ENCODE measurements at regions not wholly inside any gene's neighbourhood (a gene's known extent, or its start where the extent isn't known, plus 50 kb on each side); places are given as distances from the start of the nearest gene placed in this dataset.
"Not testable (repeated sequence)": the region's sequence is repeated elsewhere in the genome, so short reads cannot be mapped to it uniquely, and the experiment has no call there.

GRCh38 chr19:21668072-21668773 lies 99.2 kb downstream of the ZNF100 start:
- H3K9me3 ChIP-seq (ENCODE audit: control insufficient read depth in 1 of 2, low read length in 2 of 2); POLR2A ChIA-PET (ENCODE audit: partially characterized antibody); H3K36me3 Mint-ChIP-seq; H3K36me3 ChIP-seq (ENCODE audit: insufficient read depth, low read length); H3K27ac ChIP-seq (ENCODE audit: low read depth, low read length); H3K4me3 Mint-ChIP-seq; H3K27me3 ChIP-seq (ENCODE audit: insufficient read depth, low read length); DNase-seq; CTCF ChIA-PET (ENCODE audit: partially characterized antibody); intact Hi-C loops (cut with micrococcal nuclease); H3K4me1 Mint-ChIP-seq; H3K4me1 ChIP-seq (ENCODE audit: insufficient read depth, low read length); H3K27me3 Mint-ChIP-seq; H3K27ac Mint-ChIP-seq; H3K4me3 ChIP-seq (ENCODE audit: low read length in 2 of 2): not testable (repeated sequence)
- H3K9me3 Mint-ChIP-seq, result peaks cover 0 to 23% (median 11%) of the 10 kb centered on the region in 8 donors

GRCh38 chr19:21655540-21656126 lies 111.7 kb downstream of the ZNF100 start:
- Mint-ChIP-seq H3K27me3 (no peaks in the 10 kb centered on the region), H3K27ac (no peak overlapping the region), H3K36me3 (peaks cover 0 to 5% of the 10 kb centered on the region in 2 donors), H3K4me1 (no peaks in the 10 kb centered on the region), H3K9me3 (peaks cover 2 to 50% (median 32%) of the 10 kb centered on the region in 8 donors), H3K4me3 (no peak overlapping the region)
- ChIA-PET POLR2A (ENCODE audit: partially characterized antibody) (no interaction called here), CTCF (ENCODE audit: partially characterized antibody) (no interaction called here)
- Histone ChIP-seq H3K36me3 (ENCODE audit: insufficient read depth, low read length) (no peaks in the 10 kb centered on the region), H3K4me3 (ENCODE audit: low read length in 2 of 2) (no peak overlapping the region), H3K9me3 (ENCODE audit: control insufficient read depth in 1 of 2, low read length in 2 of 2) (peaks cover 0 to 11% of the 10 kb centered on the region in 2 donors), H3K27ac (ENCODE audit: low read depth, low read length) (no peak overlapping the region), H3K27me3 (ENCODE audit: insufficient read depth, low read length) (no peaks in the 10 kb centered on the region), H3K4me1 (ENCODE audit: insufficient read depth, low read length) (no peaks in the 10 kb centered on the region)
- intact Hi-C loops (cut with micrococcal nuclease), result no loop called here
- no peak for DNase-seq

GRCh38 chr19:21651478-21651877 lies 115.9 kb downstream of the ZNF100 start:
- peaks cover 0 to 11% of the 10 kb centered on the region in 2 donors for H3K9me3 ChIP-seq (ENCODE audit: control insufficient read depth in 1 of 2, low read length in 2 of 2)
- H3K4me1 Mint-ChIP-seq; H3K27ac ChIP-seq (ENCODE audit: low read depth, low read length); POLR2A ChIA-PET (ENCODE audit: partially characterized antibody); intact Hi-C loops (cut with micrococcal nuclease); H3K4me3 ChIP-seq (ENCODE audit: low read length in 2 of 2); H3K36me3 ChIP-seq (ENCODE audit: insufficient read depth, low read length); H3K4me1 ChIP-seq (ENCODE audit: insufficient read depth, low read length); H3K36me3 Mint-ChIP-seq; H3K27me3 ChIP-seq (ENCODE audit: insufficient read depth, low read length); H3K27ac Mint-ChIP-seq; H3K27me3 Mint-ChIP-seq; DNase-seq; H3K4me3 Mint-ChIP-seq; CTCF ChIA-PET (ENCODE audit: partially characterized antibody): not testable (repeated sequence)
- H3K9me3 Mint-ChIP-seq, result peaks cover 0 to 78% (median 42%) of the 10 kb centered on the region in 8 donors

- CTCF ChIA-PET (ENCODE audit: partially characterized antibody), result no interaction called here
- Histone ChIP-seq H3K4me1 (ENCODE audit: insufficient read depth, low read length) (no peaks in the 10 kb centered on the region), H3K36me3 (ENCODE audit: insufficient read depth, low read length) (no peaks in the 10 kb centered on the region), H3K27me3 (ENCODE audit: insufficient read depth, low read length) (no peaks in the 10 kb centered on the region), H3K27ac (ENCODE audit: low read depth, low read length) (no peak overlapping the region), H3K9me3 (ENCODE audit: control insufficient read depth in 1 of 2, low read length in 2 of 2) (no peaks in the 10 kb centered on the region), H3K4me3 (ENCODE audit: low read length in 2 of 2) (no peak overlapping the region)
- POLR2A ChIA-PET (ENCODE audit: partially characterized antibody), result no interaction called here
- Mint-ChIP-seq H3K4me1 (peaks cover 0 to 3% (median 0%) of the 10 kb centered on the region in 4 donors), H3K27ac (no peak overlapping the region), H3K4me3 (no peak overlapping the region), H3K27me3 (no peaks in the 10 kb centered on the region), H3K36me3 (no peaks in the 10 kb centered on the region), H3K9me3 (peaks cover 0 to 13% (median 3%) of the 10 kb centered on the region in 8 donors)
- intact Hi-C loops (cut with micrococcal nuclease), result no loop called here
- DNase-seq, result no peak
Observed at GRCh38 chr19:21638776-21639175, 128.6 kb downstream of the ZNF100 start.

GRCh38 chr19:21626924-21627697 lies 121.7 kb downstream of the ZNF429 start:
- Histone ChIP-seq H3K27ac (ENCODE audit: low read depth, low read length) (no peak overlapping the region), H3K27me3 (ENCODE audit: insufficient read depth, low read length) (no peaks in the 10 kb centered on the region), H3K36me3 (ENCODE audit: insufficient read depth, low read length) (no peaks in the 10 kb centered on the region), H3K9me3 (ENCODE audit: control insufficient read depth in 1 of 2, low read length in 2 of 2) (no peaks in the 10 kb centered on the region), H3K4me1 (ENCODE audit: insufficient read depth, low read length) (no peaks in the 10 kb centered on the region), H3K4me3 (ENCODE audit: low read length in 2 of 2) (no peak overlapping the region)
- H3K27me3 Mint-ChIP-seq, result no peaks in the 10 kb centered on the region
- H3K4me1 Mint-ChIP-seq, result no peaks in the 10 kb centered on the region
- CTCF ChIA-PET (ENCODE audit: partially characterized antibody), result no interaction called here
- POLR2A ChIA-PET (ENCODE audit: partially characterized antibody), result no interaction called here
- peaks cover 0 to 12% (median 4%) of the 10 kb centered on the region in 8 donors for H3K9me3 Mint-ChIP-seq
- intact Hi-C loops (cut with micrococcal nuclease), result no loop called here
- peak overlapping the region in 1 of 7 donors; percentile 25 for H3K27ac Mint-ChIP-seq
- peaks cover 0 to 5% of the 10 kb centered on the region in 2 donors for H3K36me3 Mint-ChIP-seq
- DNase-seq, result no peak
- no peak overlapping the region for H3K4me3 Mint-ChIP-seq

- H3K36me3 Mint-ChIP-seq, result peaks cover 0 to 5% of the 10 kb centered on the region in 2 donors
- ChIA-PET POLR2A (ENCODE audit: partially characterized antibody) (no interaction called here), CTCF (ENCODE audit: partially characterized antibody) (no interaction called here)
- intact Hi-C loops (cut with micrococcal nuclease), result no loop called here
- H3K27me3 Mint-ChIP-seq, result no peaks in the 10 kb centered on the region
- H3K4me1 Mint-ChIP-seq, result no peaks in the 10 kb centered on the region
- Histone ChIP-seq H3K4me1 (ENCODE audit: insufficient read depth, low read length) (no peaks in the 10 kb centered on the region), H3K27me3 (ENCODE audit: insufficient read depth, low read length) (no peaks in the 10 kb centered on the region), H3K36me3 (ENCODE audit: insufficient read depth, low read length) (no peaks in the 10 kb centered on the region), H3K9me3 (ENCODE audit: control insufficient read depth in 1 of 2, low read length in 2 of 2) (no peaks in the 10 kb centered on the region), H3K27ac (ENCODE audit: low read depth, low read length) (no peak overlapping the region), H3K4me3 (ENCODE audit: low read length in 2 of 2) (no peak overlapping the region)
- H3K27ac Mint-ChIP-seq, result peak overlapping the region in 1 of 7 donors; percentile 25
- no peak for DNase-seq
- peaks cover 1 to 12% (median 4%) of the 10 kb centered on the region in 8 donors for H3K9me3 Mint-ChIP-seq
- H3K4me3 Mint-ChIP-seq, result no peak overlapping the region
Observed at GRCh38 chr19:21626091-21626490, 120.7 kb downstream of the ZNF429 start.

- Mint-ChIP-seq H3K4me1 (no peaks in the 10 kb centered on the region), H3K4me3 (no peak overlapping the region), H3K36me3 (no peaks in the 10 kb centered on the region), H3K27ac (no peak overlapping the region), H3K27me3 (no peaks in the 10 kb centered on the region), H3K9me3 (peaks cover 0 to 10% (median 2%) of the 10 kb centered on the region in 8 donors)
- Histone ChIP-seq H3K36me3 (ENCODE audit: insufficient read depth, low read length) (no peaks in the 10 kb centered on the region), H3K27me3 (ENCODE audit: insufficient read depth, low read length) (no peaks in the 10 kb centered on the region), H3K4me1 (ENCODE audit: insufficient read depth, low read length) (no peaks in the 10 kb centered on the region), H3K27ac (ENCODE audit: low read depth, low read length) (no peak overlapping the region), H3K4me3 (ENCODE audit: low read length in 2 of 2) (no peak overlapping the region), H3K9me3 (ENCODE audit: control insufficient read depth in 1 of 2, low read length in 2 of 2) (no peaks in the 10 kb centered on the region)
- DNase-seq, result no peak
- ChIA-PET CTCF (ENCODE audit: partially characterized antibody) (no interaction called here), POLR2A (ENCODE audit: partially characterized antibody) (no interaction called here)
- intact Hi-C loops (cut with micrococcal nuclease), result no loop called here
Observed at GRCh38 chr19:21622920-21623319, 117.5 kb downstream of the ZNF429 start.
